SK-N-SH (cell line): ENCODE measurements at regions not wholly inside any gene's neighbourhood (a gene's known extent, or its start where the extent isn't known, plus 50 kb on each side); places are given as distances from the start of the nearest gene placed in this dataset.
A peak's percentile ranks its signal among the peaks of the same experiment; 100 is the strongest.

Source experiments
- ELF1 ChIP-seq: IDR thresholded peaks from 2 replicates; pipeline ENCODE4 v1.4.0; 2012
- EP300 ChIP-seq, 2 experiments: IDR thresholded peaks; 2 replicates each; pipeline versions ENCODE4 v1.4.0 to v1.6.1; 2012; ENCODE audit warnings: borderline replicate concordance in 1 of 2, low read depth in 1 of 2, low read length in 1 of 2
- REST ChIP-seq: IDR thresholded peaks from 2 replicates; pipeline ENCODE4 v1.6.1; 2012; ENCODE audit warnings: mild to moderate bottlenecking, low read depth, low read length, moderate library complexity

- TF ChIP-seq EP300 (IDR thresholded peaks at IDR 0.05; ENCODE audit: borderline replicate concordance in 1 of 2, low read depth in 1 of 2, low read length in 1 of 2) (peak in 1 of 2 experiments; percentile 35; a peak in 1 of 4 replicates), REST (no peak), ELF1 (no peak)
Measured at GRCh38 chr1:189152685-189153084, 1325.0 kb downstream of the BRINP3 start.
